ENCODE measurements at regions not wholly inside any gene's neighbourhood (a gene's known extent, or its start where the extent isn't known, plus 50 kb on each side); places are given as distances from the start of the nearest gene placed in this dataset.

GRCh38 chr2:204160989-204161388 lies 224.4 kb downstream of the ICOS start:
- TF ChIP-seq CTCF (IDR thresholded peaks at IDR 0.05; ENCODE audit: insufficient read depth, low read length, poor library complexity, severe bottlenecking) = no peak
- no peak for TF ChIP-seq EZH2phosphoT487 (conservative IDR thresholded peaks at IDR 0.05; ENCODE audit: low read length)
